BLaER1 (cell line): ENCODE measurements at regions not wholly inside any gene's neighbourhood (a gene's known extent, or its start where the extent isn't known, plus 50 kb on each side); places are given as distances from the start of the nearest gene placed in this dataset.

Experiments used
- H3K27ac ChIP-seq: shearing (Covaris generic); formaldehyde crosslinking; 2 replicates; pipeline ENCODE4 v1.8.1; 2022
- H3K27me3 ChIP-seq: shearing (Covaris generic); formaldehyde crosslinking; 2 replicates; pipeline ENCODE4 v1.8.1; 2022
- H3K36me3 ChIP-seq: shearing (Covaris generic); formaldehyde crosslinking; 2 replicates; pipeline ENCODE4 v1.8.1; 2022
- H3K4me1 ChIP-seq: shearing (Covaris generic); formaldehyde crosslinking; 2 replicates; pipeline ENCODE4 v1.8.1; 2022
- H3K4me2 ChIP-seq: shearing (Covaris generic); formaldehyde crosslinking; 2 replicates; pipeline ENCODE4 v1.8.1; 2022
- H3K4me3 ChIP-seq: shearing (Covaris generic); formaldehyde crosslinking; 2 replicates; pipeline ENCODE4 v1.8.1; 2022
- H3K9ac ChIP-seq: shearing (Covaris generic); formaldehyde crosslinking; 2 replicates; pipeline ENCODE4 v1.8.1; 2022
- H3K9me3 ChIP-seq: shearing (Covaris generic); formaldehyde crosslinking; 2 replicates; pipeline ENCODE4 v1.8.1; 2022
- H4K20me1 ChIP-seq: shearing (Covaris generic); formaldehyde crosslinking; 2 replicates; pipeline ENCODE4 v1.8.1; 2022
- Cebpa-rat ChIP-seq: shearing (Covaris generic); IDR thresholded peaks from 2 replicates; pipeline ENCODE4 v1.8.1; 2022

DNA sequence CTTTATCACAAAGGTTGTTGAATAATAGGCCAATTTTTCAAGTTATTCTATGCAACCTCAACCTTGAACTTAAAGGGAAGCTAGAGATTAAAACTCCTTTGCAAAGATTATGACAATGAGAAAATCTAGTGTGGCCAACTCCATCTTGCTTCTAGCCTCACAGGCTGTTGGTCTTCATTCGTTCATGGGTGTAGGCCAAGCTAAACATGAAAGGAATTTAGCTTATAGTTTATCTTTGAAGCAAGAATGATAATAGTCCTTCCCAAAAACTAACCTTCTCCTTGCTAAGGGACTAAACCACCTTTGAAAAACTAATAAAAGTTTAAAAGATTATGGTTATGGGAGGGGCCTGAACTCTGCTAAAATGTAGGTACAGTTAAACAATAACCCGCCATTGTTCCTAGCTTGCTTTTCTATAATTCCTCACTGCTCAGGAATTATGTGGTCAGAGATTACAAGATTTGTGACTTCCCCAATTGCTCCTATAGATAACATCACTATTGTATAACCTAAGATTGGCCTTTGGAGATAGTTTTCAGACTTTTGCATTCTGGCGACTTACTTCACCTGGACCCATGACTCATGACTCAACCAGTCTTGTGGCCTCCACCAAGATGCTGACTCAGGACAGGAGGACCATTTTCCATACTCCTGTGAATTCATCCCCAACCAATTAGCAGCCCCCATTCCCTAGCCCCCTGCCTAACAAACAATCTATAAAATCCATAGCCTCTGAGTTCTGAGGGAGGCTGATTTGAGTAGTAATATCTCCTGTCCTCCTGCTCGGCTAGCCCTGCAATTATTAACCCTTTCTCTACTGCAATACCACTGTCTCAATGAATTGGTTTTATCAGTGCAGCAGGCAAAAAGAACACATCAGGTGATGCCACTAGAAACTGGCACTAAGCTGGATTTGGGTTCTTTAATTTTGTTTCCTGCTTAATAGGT lies 154.5 kb downstream of the CD83 start:
- TF ChIP-seq Cebpa-rat, result no peak
- Histone ChIP-seq H3K4me1 (peaks cover 61% of the 10 kb centered on the region), H3K36me3 (no peaks in the 10 kb centered on the region; the same call in 1 of the 2 replicates), H3K27ac (no peak overlapping the region), H3K9me3 (peaks cover 28% of the 10 kb centered on the region), H4K20me1 (no peaks in the 10 kb centered on the region), H3K4me3 (no peak overlapping the region), H3K4me2 (no peak overlapping the region), H3K9ac (no peak overlapping the region), H3K27me3 (no peaks in the 10 kb centered on the region)

DNA sequence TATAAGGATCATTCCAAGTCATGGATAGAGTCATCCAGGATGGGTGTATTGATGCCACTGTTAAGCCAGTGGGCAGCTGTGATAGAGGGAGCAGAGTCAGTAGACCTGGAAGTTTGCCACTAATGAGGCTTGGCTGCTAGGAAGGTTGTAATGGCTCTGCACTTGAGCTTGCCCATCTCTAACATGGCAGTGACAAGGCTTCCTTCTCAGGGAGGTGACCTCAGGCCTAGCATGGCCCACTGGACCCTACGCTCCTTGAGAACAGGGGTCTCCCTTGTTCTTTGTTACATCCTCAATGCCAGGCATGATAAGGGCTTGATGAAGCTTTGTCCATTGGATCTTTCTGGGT lies 155.1 kb downstream of the CD83 start:
- Histone ChIP-seq H3K36me3 (no peaks in the 10 kb centered on the region; the same call in 1 of the 2 replicates), H3K27me3 (no peaks in the 10 kb centered on the region), H3K4me1 (peaks cover 67% of the 10 kb centered on the region), H3K4me2 (no peak overlapping the region), H3K4me3 (no peak overlapping the region), H3K9ac (no peak overlapping the region), H3K27ac (no peak overlapping the region), H4K20me1 (no peaks in the 10 kb centered on the region), H3K9me3 (peaks cover 28% of the 10 kb centered on the region)
- no peak for TF ChIP-seq Cebpa-rat

DNA sequence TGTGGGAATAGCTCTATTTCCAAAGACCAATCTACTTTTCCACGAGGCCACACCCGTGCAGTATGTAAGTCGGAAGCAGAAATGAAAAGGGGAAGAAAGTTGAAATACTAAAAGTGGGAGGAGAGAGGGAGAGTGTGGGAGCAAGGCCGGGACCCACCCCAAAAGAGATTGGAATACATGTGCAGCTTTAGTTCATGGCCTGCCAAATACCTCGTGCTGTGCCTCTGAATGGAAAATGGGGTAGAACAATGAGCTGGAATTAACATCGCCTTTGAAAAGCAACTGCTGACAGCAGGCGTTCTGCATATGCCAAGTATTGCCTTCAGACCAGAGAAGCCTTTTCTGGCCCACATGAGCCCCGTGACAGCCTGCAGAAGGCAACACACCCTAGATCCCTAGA lies 155.6 kb downstream of the CD83 start:
- no peak for TF ChIP-seq Cebpa-rat
- H3K9me3 ChIP-seq, result peaks cover 28% of the 10 kb centered on the region
- no peak overlapping the region for H3K4me2 ChIP-seq
- H3K27ac ChIP-seq, result no peak overlapping the region
- H3K4me3 ChIP-seq, result no peak overlapping the region
- no peak overlapping the region for H3K9ac ChIP-seq
- H4K20me1 ChIP-seq, result no peaks in the 10 kb centered on the region
- H3K36me3 ChIP-seq, result no peaks in the 10 kb centered on the region; the same call in 1 of the 2 replicates
- peaks cover 72% of the 10 kb centered on the region for H3K4me1 ChIP-seq
- no peaks in the 10 kb centered on the region for H3K27me3 ChIP-seq

DNA sequence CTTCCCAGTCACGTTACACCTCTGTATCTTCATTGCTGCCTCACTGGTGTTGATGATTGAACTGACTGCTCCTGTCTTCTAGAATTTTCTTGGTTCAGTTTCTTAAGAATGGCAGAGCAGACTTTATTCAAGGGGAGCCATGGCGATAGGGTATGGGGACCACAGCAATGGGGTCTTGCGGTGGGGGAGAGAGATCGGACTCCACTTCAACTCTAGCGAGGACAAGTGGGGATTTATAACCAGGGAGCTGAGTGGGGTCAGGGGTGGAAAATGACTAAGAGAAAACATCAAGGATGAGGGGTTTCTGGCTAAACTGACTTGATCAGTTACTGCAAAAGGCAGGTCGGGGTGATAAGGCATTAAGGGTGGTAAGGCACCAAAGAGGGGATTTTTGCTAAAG lies 156.4 kb downstream of the CD83 start:
- no peak for TF ChIP-seq Cebpa-rat
- Histone ChIP-seq H3K4me3 (no peak overlapping the region), H3K9ac (no peak overlapping the region), H3K27ac (peak overlapping the region; percentile 77), H3K36me3 (no peaks in the 10 kb centered on the region; the same call in 1 of the 2 replicates), H3K27me3 (no peaks in the 10 kb centered on the region), H3K4me2 (peak overlapping the region; percentile 80), H3K4me1 (peaks cover 78% of the 10 kb centered on the region), H3K9me3 (peaks cover 28% of the 10 kb centered on the region), H4K20me1 (no peaks in the 10 kb centered on the region)

DNA sequence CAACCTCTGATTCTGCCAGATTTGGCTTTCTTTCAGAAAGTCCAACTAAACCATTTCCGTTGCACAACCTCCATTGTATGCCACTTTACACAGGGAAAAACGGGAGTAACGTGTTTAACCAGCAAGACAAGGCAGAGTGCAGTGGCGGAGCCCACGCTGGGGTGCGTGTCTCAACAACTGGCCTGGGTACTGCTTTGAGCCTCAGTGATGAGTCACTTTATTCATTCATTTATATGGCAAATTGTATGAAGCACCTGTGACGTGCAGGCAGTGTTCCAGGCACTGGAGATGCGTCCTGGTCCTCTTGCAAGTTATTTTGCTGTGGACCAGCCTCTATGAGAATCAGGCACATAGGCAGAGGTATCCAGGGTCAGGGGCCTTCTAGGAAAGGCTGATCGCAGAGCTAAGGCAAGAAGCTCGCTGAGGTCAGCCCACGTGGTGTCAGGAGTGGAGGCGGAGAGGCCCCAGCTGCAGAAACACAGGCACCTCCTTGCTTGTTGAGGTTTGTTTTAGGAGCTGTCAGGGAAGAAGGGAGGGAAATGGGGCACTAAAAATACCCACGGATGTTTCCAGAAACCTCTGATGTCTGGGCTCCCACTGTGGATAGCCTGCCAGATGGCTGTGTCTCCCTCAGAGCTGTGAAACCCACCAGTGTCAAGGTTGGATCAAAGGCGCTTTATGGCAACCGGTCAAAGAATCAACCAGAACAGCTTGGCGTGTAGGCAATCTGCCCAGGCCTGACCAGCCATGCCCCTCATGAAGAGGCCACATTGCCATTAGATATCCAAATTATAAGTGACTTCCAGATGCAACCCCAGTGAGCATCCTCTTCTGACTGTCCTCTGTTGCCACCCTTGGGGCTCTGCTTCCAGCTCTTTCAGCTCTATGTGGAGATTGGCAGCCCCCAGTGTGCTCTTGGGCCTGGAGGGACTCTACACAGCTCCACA lies 157.2 kb downstream of the CD83 start:
- TF ChIP-seq Cebpa-rat, result no peak
- H3K4me1 ChIP-seq, result peaks cover 74% of the 10 kb centered on the region
- peak overlapping the region; percentile 77 for H3K27ac ChIP-seq
- H3K9ac ChIP-seq, result peak overlapping the region; percentile 47
- H3K4me2 ChIP-seq, result peak overlapping the region; percentile 80
- no peak overlapping the region for H3K4me3 ChIP-seq
- no peaks in the 10 kb centered on the region for H4K20me1 ChIP-seq
- no peaks in the 10 kb centered on the region for H3K27me3 ChIP-seq
- H3K36me3 ChIP-seq, result no peaks in the 10 kb centered on the region; the same call in 1 of the 2 replicates
- peaks cover 31% of the 10 kb centered on the region for H3K9me3 ChIP-seq

DNA sequence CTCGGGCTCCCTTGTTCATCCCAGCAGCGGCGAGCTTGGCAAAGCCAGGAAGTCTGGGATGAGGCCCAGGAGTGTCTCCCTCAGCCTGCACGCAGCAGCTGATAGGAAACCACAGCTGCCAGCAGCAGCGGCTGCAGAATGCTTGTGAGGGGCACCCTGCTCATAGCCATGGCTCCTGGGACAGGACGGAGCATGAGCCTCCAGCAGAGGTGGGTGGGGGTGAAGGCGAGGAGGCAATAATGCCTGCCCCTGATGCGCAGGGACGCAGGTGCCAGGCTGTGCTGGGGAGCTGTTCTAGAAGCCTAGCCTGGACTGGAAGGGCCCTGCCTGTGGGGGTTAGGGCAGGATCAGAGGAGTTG lies 157.9 kb downstream of the CD83 start:
- no peak overlapping the region for H3K4me3 ChIP-seq
- no peaks in the 10 kb centered on the region for H3K27me3 ChIP-seq
- peak overlapping the region; percentile 80 for H3K4me2 ChIP-seq
- H3K27ac ChIP-seq, result peak overlapping the region; percentile 77
- H3K9ac ChIP-seq, result peak overlapping the region; percentile 47
- no peaks in the 10 kb centered on the region for H4K20me1 ChIP-seq
- peaks cover 68% of the 10 kb centered on the region for H3K4me1 ChIP-seq
- H3K36me3 ChIP-seq, result no peaks in the 10 kb centered on the region; the same call in 1 of the 2 replicates
- no peak for TF ChIP-seq Cebpa-rat
- H3K9me3 ChIP-seq, result peaks cover 32% of the 10 kb centered on the region

DNA sequence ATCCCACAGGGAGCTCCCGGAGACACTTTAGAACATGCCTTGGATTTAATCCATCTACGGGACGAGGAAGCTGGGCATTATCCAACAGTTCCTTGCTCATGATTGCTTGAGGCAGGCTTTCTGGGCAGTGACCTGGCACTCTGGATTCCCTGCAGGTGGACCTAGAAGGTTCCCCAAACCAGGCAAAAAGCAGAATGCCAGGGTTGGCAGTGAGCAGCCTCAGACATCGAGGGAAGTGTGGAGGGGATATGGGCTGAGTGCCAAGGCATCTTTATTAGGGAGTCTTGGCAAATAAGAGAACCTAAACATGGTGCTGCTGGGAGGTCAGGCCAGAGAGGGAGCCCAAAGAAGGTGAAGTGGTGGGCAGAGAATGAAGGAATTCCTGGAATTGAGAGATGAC lies 158.5 kb downstream of the CD83 start:
- Histone ChIP-seq H3K4me1 (peaks cover 62% of the 10 kb centered on the region), H4K20me1 (no peaks in the 10 kb centered on the region), H3K27me3 (no peaks in the 10 kb centered on the region), H3K36me3 (no peaks in the 10 kb centered on the region; the same call in 1 of the 2 replicates), H3K27ac (peak overlapping the region; percentile 77), H3K4me3 (peak overlapping the region; percentile 41), H3K9ac (peak overlapping the region; percentile 47), H3K4me2 (peak overlapping the region; percentile 80), H3K9me3 (peaks cover 32% of the 10 kb centered on the region)
- no peak for TF ChIP-seq Cebpa-rat

DNA sequence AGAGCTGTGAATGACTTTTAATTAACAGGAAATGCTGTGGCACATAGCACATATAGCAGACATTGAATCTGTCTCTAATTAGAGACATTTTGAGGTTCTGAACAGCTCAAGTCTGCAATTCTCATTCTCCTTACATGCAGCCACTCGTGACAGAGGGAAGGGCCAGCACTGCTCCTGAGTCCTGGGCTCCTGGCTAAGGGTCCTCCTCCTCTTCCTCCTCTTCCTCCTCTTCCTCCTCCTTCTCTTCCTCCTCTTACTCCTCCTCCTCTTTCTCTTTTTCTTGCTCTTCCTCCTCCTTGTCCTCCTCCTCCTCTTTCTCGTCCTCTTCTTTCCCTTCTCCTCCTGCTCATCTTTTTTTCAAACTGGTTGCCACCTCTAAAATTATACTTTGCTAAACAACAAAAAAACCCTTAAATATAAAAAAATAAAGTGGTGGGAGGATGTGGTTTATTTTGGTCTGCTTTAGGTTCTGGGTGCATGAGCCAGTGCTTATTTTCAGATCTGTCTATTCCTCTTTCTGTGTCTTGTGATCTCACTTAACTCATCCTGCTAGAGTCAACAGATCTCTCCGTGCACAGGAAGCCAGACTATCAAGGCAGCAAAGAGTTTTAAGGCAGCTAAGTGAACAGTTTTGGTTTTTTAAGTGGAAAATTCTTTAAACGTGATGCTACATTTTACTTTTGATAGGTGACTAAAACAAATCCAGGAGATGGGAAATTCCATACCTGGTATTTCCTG lies 159.3 kb downstream of the CD83 start:
- Histone ChIP-seq H4K20me1 (no peaks in the 10 kb centered on the region), H3K9me3 (peaks cover 34% of the 10 kb centered on the region), H3K27ac (peak overlapping the region; percentile 77), H3K4me2 (peak overlapping the region; percentile 80), H3K4me1 (peaks cover 56% of the 10 kb centered on the region), H3K36me3 (no peaks in the 10 kb centered on the region; the same call in 1 of the 2 replicates), H3K4me3 (peak overlapping the region; percentile 41), H3K9ac (peak overlapping the region; percentile 47), H3K27me3 (no peaks in the 10 kb centered on the region)
- no peak for TF ChIP-seq Cebpa-rat

DNA sequence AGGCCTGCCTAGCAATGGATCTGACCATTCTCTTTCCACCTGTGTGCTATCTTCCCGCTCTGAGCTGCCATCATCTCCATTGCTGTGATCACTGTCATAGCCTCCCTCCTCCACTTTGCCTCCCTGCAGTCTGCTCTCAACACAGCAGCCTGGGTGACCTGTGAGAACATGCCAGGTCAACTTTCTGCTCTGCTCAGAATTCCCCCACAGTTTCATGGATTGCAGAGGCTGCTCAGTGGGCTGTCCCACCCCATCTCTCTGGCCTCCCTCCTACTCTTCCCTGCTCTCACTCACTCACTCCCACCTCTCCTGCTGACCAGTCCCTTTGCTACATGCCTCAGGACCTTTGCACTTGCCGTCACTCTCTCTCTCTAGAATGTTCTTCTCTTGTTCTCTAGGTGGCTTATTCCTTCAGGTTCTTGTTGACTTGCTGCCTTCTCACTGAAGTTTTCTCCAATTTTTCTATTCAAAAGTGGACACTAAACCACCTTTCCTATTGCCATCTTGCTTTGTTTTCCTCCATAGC lies 159.9 kb downstream of the CD83 start:
- Histone ChIP-seq H4K20me1 (no peaks in the 10 kb centered on the region), H3K4me2 (peak overlapping the region; percentile 80), H3K4me3 (peak overlapping the region; percentile 41), H3K27ac (peak overlapping the region; percentile 77), H3K36me3 (no peaks in the 10 kb centered on the region; the same call in 1 of the 2 replicates), H3K27me3 (no peaks in the 10 kb centered on the region), H3K9ac (peak overlapping the region; percentile 47), H3K4me1 (peaks cover 56% of the 10 kb centered on the region), H3K9me3 (peaks cover 35% of the 10 kb centered on the region)
- no peak for TF ChIP-seq Cebpa-rat
